ENCODE measurements at regions not wholly inside any gene's neighbourhood (a gene's known extent, or its start where the extent isn't known, plus 50 kb on each side); places are given as distances from the start of the nearest gene placed in this dataset.

GRCh38 chr3:76505202-76505845 is 534.6 kb upstream of the ROBO2 start:
- Histone ChIP-seq H3K4me1 (no peaks in the 10 kb centered on the region), H3K9me3 (no peaks in the 10 kb centered on the region), H3K4me3 (no peak overlapping the region), H3K27me3 (no peaks in the 10 kb centered on the region), H3K27ac (no peak overlapping the region), H3K36me3 (no peaks in the 10 kb centered on the region)
- no peak for ATAC-seq (ENCODE audit: low FRiP score in 2 of 2)
- 82 to 85% methylated on average over 5 of the region's 5 CpGs for WGBS, 2 donors
- DNase-seq, result no peak
- no peak for TF ChIP-seq POLR2AphosphoS5 (IDR thresholded peaks at IDR 0.05)
- no peak for TF ChIP-seq EP300 (IDR thresholded peaks at IDR 0.05)
- no peak for TF ChIP-seq CTCF (IDR thresholded peaks at IDR 0.05)
- no peak for TF ChIP-seq POLR2A (IDR thresholded peaks at IDR 0.05)

GRCh38 chr3:76509179-76509830 is 530.6 kb upstream of the ROBO2 start:
- 77 to 80% methylated on average over 9 of the region's 9 CpGs for WGBS, 2 donors
- ATAC-seq (ENCODE audit: low FRiP score in 2 of 2) (no peak), DNase-seq (no peak)
- Histone ChIP-seq H3K9me3 (no peaks in the 10 kb centered on the region), H3K27me3 (no peaks in the 10 kb centered on the region), H3K4me3 (no peak overlapping the region), H3K36me3 (no peaks in the 10 kb centered on the region), H3K4me1 (no peaks in the 10 kb centered on the region), H3K27ac (no peak overlapping the region)
- TF ChIP-seq CTCF (IDR thresholded peaks at IDR 0.05) (no peak), POLR2A (IDR thresholded peaks at IDR 0.05) (no peak), EP300 (IDR thresholded peaks at IDR 0.05) (no peak), POLR2AphosphoS5 (IDR thresholded peaks at IDR 0.05) (no peak)

GRCh38 chr3:76514836-76515235 is 525.1 kb upstream of the ROBO2 start:
- no peaks in the 10 kb centered on the region for H3K9me3 ChIP-seq
- no peak overlapping the region for H3K27ac ChIP-seq
- DNase-seq (no peak), ATAC-seq (ENCODE audit: low FRiP score in 2 of 2) (no peak)
- H3K4me3 ChIP-seq, result no peak overlapping the region
- H3K27me3 ChIP-seq, result no peaks in the 10 kb centered on the region
- no peaks in the 10 kb centered on the region for H3K4me1 ChIP-seq
- TF ChIP-seq CTCF (IDR thresholded peaks at IDR 0.05) (no peak), EP300 (IDR thresholded peaks at IDR 0.05) (no peak), POLR2AphosphoS5 (IDR thresholded peaks at IDR 0.05) (no peak)
- no peaks in the 10 kb centered on the region for H3K36me3 ChIP-seq

GRCh38 chr3:76523337-76523736 is 516.6 kb upstream of the ROBO2 start:
- ATAC-seq (ENCODE audit: low FRiP score in 2 of 2) (no peak), DNase-seq (no peak)
- WGBS, 2 donors, result 65 to 74% methylated on average over 1 of the region's 1 CpG
- H3K4me3 ChIP-seq, result no peak overlapping the region
- no peak overlapping the region for H3K27ac ChIP-seq
- H3K4me1 ChIP-seq, result no peaks in the 10 kb centered on the region
- no peaks in the 10 kb centered on the region for H3K9me3 ChIP-seq
- TF ChIP-seq POLR2AphosphoS5 (IDR thresholded peaks at IDR 0.05) (no peak), CTCF (IDR thresholded peaks at IDR 0.05) (no peak), EP300 (IDR thresholded peaks at IDR 0.05) (no peak), POLR2A (IDR thresholded peaks at IDR 0.05) (no peak)
- no peaks in the 10 kb centered on the region for H3K36me3 ChIP-seq
- no peaks in the 10 kb centered on the region for H3K27me3 ChIP-seq

DNA sequence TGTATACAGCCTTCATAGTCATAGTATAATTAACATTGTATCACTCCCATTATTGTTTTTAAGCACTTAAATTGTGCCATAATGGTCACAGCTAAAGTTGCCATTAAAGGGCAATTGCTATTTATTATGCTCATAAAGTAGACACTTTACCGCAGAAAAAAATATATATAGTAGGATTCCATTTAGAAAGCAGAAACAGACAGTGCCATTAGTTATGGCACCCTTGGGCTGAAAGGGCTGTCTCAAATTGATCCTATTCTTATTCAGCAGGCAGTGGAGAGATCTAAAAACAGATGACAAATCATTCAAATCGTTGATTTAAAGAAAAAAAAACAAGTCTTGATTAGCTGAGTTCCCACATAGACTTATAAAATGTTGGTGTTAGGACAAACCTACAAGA is 514.2 kb upstream of the ROBO2 start:
- no peaks in the 10 kb centered on the region for H3K9me3 ChIP-seq
- TF ChIP-seq CTCF (IDR thresholded peaks at IDR 0.05), result no peak
- no peak for TF ChIP-seq POLR2A (IDR thresholded peaks at IDR 0.05)
- TF ChIP-seq POLR2AphosphoS5 (IDR thresholded peaks at IDR 0.05), result no peak
- TF ChIP-seq EP300 (IDR thresholded peaks at IDR 0.05), result no peak
- no peak overlapping the region for H3K4me3 ChIP-seq
- ATAC-seq (ENCODE audit: low FRiP score in 2 of 2), result no peak
- H3K36me3 ChIP-seq, result no peaks in the 10 kb centered on the region
- DNase-seq, result no peak
- H3K27ac ChIP-seq, result no peak overlapping the region
- 92% methylated on average over 2 of the region's 2 CpGs for WGBS, 2 donors
- no peaks in the 10 kb centered on the region for H3K27me3 ChIP-seq
- H3K4me1 ChIP-seq, result no peaks in the 10 kb centered on the region
